MM.1S (cell line): ENCODE measurements at regions not wholly inside any gene's neighbourhood (a gene's known extent, or its start where the extent isn't known, plus 50 kb on each side); places are given as distances from the start of the nearest gene placed in this dataset.
"Not testable (repeated sequence)": the region's sequence is repeated elsewhere in the genome, so short reads cannot be mapped to it uniquely, and the experiment has no call there.

ENCODE experiments used
- DNase-seq: peaks from one replicate; pipeline ENCODE4 v3.0.0-alpha.2; 2015
- H2AFZ ChIP-seq: fragments of 300-600 bp; sonication (generic); 2 replicates; pipeline ENCODE4 v1.6.0; 2016; ENCODE audit warnings: antibody characterized with exemption, low read length
- H3F3A ChIP-seq: fragments of 300-600 bp; sonication (generic); 2 replicates; pipeline ENCODE4 v1.6.1; 2016; ENCODE audit warnings: mild to moderate bottlenecking, antibody characterized with exemption, low read length, moderate library complexity, mixed read lengths; ENCODE audit not compliant: insufficient read depth
- H3K27ac ChIP-seq: fragments of 300-600 bp; sonication (generic); 2 replicates; pipeline ENCODE4 v1.5.1; 2016; ENCODE audit warnings: mild to moderate bottlenecking, low read length
- H3K27me3 ChIP-seq: fragments of 300-600 bp; sonication (generic); replicated peaks from 2 replicates; pipeline ENCODE4 v1.6.0; 2016; ENCODE audit warnings: low read length; ENCODE audit not compliant: insufficient read depth
- H3K36me3 ChIP-seq: fragments of 300-600 bp; sonication (generic); replicated peaks from 2 replicates; pipeline ENCODE4 v1.6.1; 2016; ENCODE audit warnings: mild to moderate bottlenecking, low read length, mixed read lengths; ENCODE audit not compliant: insufficient read depth
- H3K4me1 ChIP-seq: fragments of 300-600 bp; sonication (generic); 2 replicates; pipeline ENCODE4 v1.6.1; 2016; ENCODE audit warnings: low read length, mixed read lengths
- H3K4me2 ChIP-seq: fragments of 300-600 bp; sonication (generic); 2 replicates; pipeline ENCODE4 v1.6.0; 2016; ENCODE audit warnings: low read depth, low read length
- H3K4me3 ChIP-seq: fragments of 300-600 bp; sonication (generic); 2 replicates; pipeline ENCODE4 v1.5.1; 2016; ENCODE audit warnings: low read length, mixed read lengths
- H3K79me2 ChIP-seq: fragments of 300-600 bp; sonication (generic); 2 replicates; pipeline ENCODE4 v1.6.1; 2016; ENCODE audit warnings: mixed run types, low read length, mixed read lengths
- H3K9ac ChIP-seq: fragments of 300-600 bp; sonication (generic); 2 replicates; pipeline ENCODE4 v1.6.1; 2016; ENCODE audit warnings: low read length, mixed read lengths
- H3K9me2 ChIP-seq: fragments of 300-600 bp; sonication (generic); replicated peaks from 2 replicates; pipeline ENCODE4 v1.6.1; 2016; ENCODE audit warnings: mild to moderate bottlenecking, low read length, mixed read lengths; ENCODE audit not compliant: insufficient read depth
- H3K9me3 ChIP-seq: fragments of 300-600 bp; sonication (generic); replicated peaks from 2 replicates; pipeline ENCODE4 v1.6.1; 2016; ENCODE audit warnings: mild to moderate bottlenecking, low read length, mixed read lengths; ENCODE audit not compliant: insufficient read depth
- H4K20me1 ChIP-seq: fragments of 300-600 bp; sonication (generic); 2 replicates; pipeline ENCODE4 v1.6.1; 2016; ENCODE audit warnings: mild to moderate bottlenecking, low read length, moderate library complexity, mixed read lengths; ENCODE audit not compliant: insufficient read depth
- CTCF ChIP-seq: fragments of 300-600 bp; sonication (generic); IDR thresholded peaks from 2 replicates; pipeline ENCODE4 v1.5.1; 2016; ENCODE audit warnings: antibody characterized with exemption, low read length, mixed read lengths
- EZH2 ChIP-seq: fragments of 300-600 bp; sonication (generic); optimal IDR thresholded peaks from 2 replicates; pipeline ENCODE3; 2017; ENCODE audit warnings: low read depth, mild to moderate bottlenecking, antibody characterized with exemption, low read length, mixed read lengths
- EZH2phosphoT487 ChIP-seq: fragments of 300-600 bp; sonication (generic); IDR thresholded peaks from 2 replicates; pipeline ENCODE4 v1.6.1; 2018; ENCODE audit warnings: antibody characterized with exemption, low read length

GRCh38 chr7:81064426-81064825, 145.6 kb upstream of the SEMA3C start:
- H3K27ac ChIP-seq: no peak overlapping the region

GRCh38 chr7:81062755-81063154, 143.9 kb upstream of the SEMA3C start:
- H3K4me1 ChIP-seq: no peaks in the 10 kb centered on the region

More at GRCh38 chr7:81064426-81064825, 145.6 kb upstream of the SEMA3C start:
- Histone ChIP-seq H3K4me2 (no peak overlapping the region), H3K4me1 (no peaks in the 10 kb centered on the region), H3K36me3 (no peaks in the 10 kb centered on the region), H3K9me2 (no peaks in the 10 kb centered on the region), H3K27me3 (no peaks in the 10 kb centered on the region), H3K4me3 (no peak overlapping the region), H4K20me1 (no peaks in the 10 kb centered on the region), H3K9me3 (no peaks in the 10 kb centered on the region), H3K9ac (no peak overlapping the region), H2AFZ (no peak overlapping the region), H3F3A (no peaks in the 10 kb centered on the region), H3K79me2 (no peaks in the 10 kb centered on the region)
- no peak for TF ChIP-seq EZH2
- TF ChIP-seq EZH2phosphoT487: no peak
- TF ChIP-seq CTCF: no peak
- no peak for DNase-seq

DNA sequence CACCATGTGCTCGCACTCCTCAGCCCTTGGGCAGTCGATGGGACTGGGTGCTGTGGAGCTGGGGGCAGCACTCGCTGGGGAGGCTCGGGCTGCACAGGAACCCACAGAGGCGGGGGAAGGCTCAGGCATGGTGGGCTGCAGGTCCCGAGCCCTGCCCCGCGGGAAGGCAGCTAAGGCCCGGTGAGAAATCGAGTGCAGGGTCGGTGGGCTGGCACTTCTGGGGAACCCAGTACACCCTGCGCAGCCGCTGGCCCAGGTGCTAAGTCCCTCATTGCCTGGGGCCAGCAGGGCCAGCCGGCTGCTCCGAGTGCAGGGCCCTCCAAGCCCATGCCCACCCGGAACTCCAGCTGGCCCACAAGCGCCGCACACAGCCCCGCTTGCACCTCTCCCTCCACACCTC, 138.6 kb upstream of the SEMA3C start:
- H3K9me3 ChIP-seq, DNase-seq, H3K9ac ChIP-seq, H3K27ac ChIP-seq, H4K20me1 ChIP-seq, H3K4me1 ChIP-seq, H3K79me2 ChIP-seq, H2AFZ ChIP-seq, H3K27me3 ChIP-seq, H3K4me2 ChIP-seq, H3K4me3 ChIP-seq, H3K36me3 ChIP-seq, H3F3A ChIP-seq, H3K9me2 ChIP-seq: not testable (repeated sequence)

More at GRCh38 chr7:81062755-81063154, 143.9 kb upstream of the SEMA3C start:
- no peak overlapping the region for H3K9ac ChIP-seq
- no peak for DNase-seq
- H3F3A ChIP-seq: no peaks in the 10 kb centered on the region
- H3K9me2 ChIP-seq: no peaks in the 10 kb centered on the region
- H3K4me2 ChIP-seq: no peak overlapping the region
- no peaks in the 10 kb centered on the region for H4K20me1 ChIP-seq
- no peaks in the 10 kb centered on the region for H3K9me3 ChIP-seq
- H3K4me3 ChIP-seq: no peak overlapping the region
- H3K36me3 ChIP-seq: no peaks in the 10 kb centered on the region
- H3K27me3 ChIP-seq: no peaks in the 10 kb centered on the region
- H3K79me2 ChIP-seq: no peaks in the 10 kb centered on the region
- no peak overlapping the region for H3K27ac ChIP-seq
- no peak for TF ChIP-seq EZH2
- no peak for TF ChIP-seq CTCF
- TF ChIP-seq EZH2phosphoT487: no peak
- no peak overlapping the region for H2AFZ ChIP-seq

- Histone ChIP-seq H3K27ac (no peak overlapping the region), H3K27me3 (no peaks in the 10 kb centered on the region), H3K4me2 (no peak overlapping the region), H3K9me2 (no peaks in the 10 kb centered on the region), H3K36me3 (no peaks in the 10 kb centered on the region), H3K9me3 (no peaks in the 10 kb centered on the region), H2AFZ (no peak overlapping the region), H4K20me1 (no peaks in the 10 kb centered on the region), H3K79me2 (no peaks in the 10 kb centered on the region), H3K4me1 (no peaks in the 10 kb centered on the region), H3F3A (no peaks in the 10 kb centered on the region), H3K4me3 (no peak overlapping the region), H3K9ac (no peak overlapping the region)
- DNase-seq: no peak
- no peak for TF ChIP-seq EZH2phosphoT487
- TF ChIP-seq CTCF: no peak
- TF ChIP-seq EZH2: no peak
Observed at GRCh38 chr7:81053623-81054022, 134.8 kb upstream of the SEMA3C start.
